ENCODE measurements at regions not wholly inside any gene's neighbourhood (a gene's known extent, or its start where the extent isn't known, plus 50 kb on each side); places are given as distances from the start of the nearest gene placed in this dataset.

DNA sequence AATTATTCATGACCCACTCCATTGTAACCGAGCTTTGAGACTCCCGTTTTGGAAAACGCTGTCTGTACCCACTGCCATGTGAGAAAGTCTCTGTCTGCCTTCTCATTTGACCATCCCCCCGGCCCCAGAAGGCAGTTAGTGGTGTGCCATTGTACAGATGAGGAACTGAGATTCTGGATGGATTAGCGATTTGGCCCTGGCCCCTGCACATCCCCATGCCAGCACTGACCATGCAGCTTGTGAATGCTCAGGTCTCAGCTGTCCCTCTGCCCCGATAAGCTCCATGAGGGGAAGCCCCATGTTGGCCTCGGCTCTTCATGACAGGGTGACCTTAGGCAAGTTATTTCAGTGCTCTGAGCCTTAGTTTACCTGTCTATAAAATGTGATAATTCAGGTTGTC is 153.0 kb upstream of the SMAD3 start:
- Histone ChIP-seq H3K27me3 (no peaks in the 10 kb centered on the region), H3K4me3 (no peak overlapping the region), H3K36me3 (no peaks in the 10 kb centered on the region), H3K9me3 (no peaks in the 10 kb centered on the region), H3K4me1 (peaks cover 0 to 30% (median 18%) of the 10 kb centered on the region in 4 donors), H3K27ac (no peak overlapping the region)
- no peak for DNase-seq
- TF ChIP-seq POLR2AphosphoS5 (IDR thresholded peaks at IDR 0.05) (no peak), EP300 (IDR thresholded peaks at IDR 0.05) (no peak), CTCF (IDR thresholded peaks at IDR 0.05) (no peak), POLR2A (IDR thresholded peaks at IDR 0.05) (no peak)
- intact Hi-C loops (cut with DNase I): no loop called here
- 80 to 86% methylated on average over 7 of the region's 7 CpGs for WGBS, 2 donors

GRCh38 chr15:66917904-66918448 is 147.4 kb upstream of the SMAD3 start:
- H3K4me1 ChIP-seq: peaks cover 0 to 14% (median 6%) of the 10 kb centered on the region in 4 donors
- H3K9me3 ChIP-seq: peaks cover 0 to 4% (median 0%) of the 10 kb centered on the region in 4 donors
- H3K4me3 ChIP-seq: no peak overlapping the region
- TF ChIP-seq POLR2A (IDR thresholded peaks at IDR 0.05) (no peak), CTCF (IDR thresholded peaks at IDR 0.05) (no peak), EP300 (IDR thresholded peaks at IDR 0.05) (no peak), POLR2AphosphoS5 (IDR thresholded peaks at IDR 0.05) (no peak)
- intact Hi-C loops (cut with DNase I): no loop called here
- WGBS, 2 donors: 94% methylated on average over 2 of the region's 2 CpGs
- H3K36me3 ChIP-seq: no peaks in the 10 kb centered on the region
- H3K27ac ChIP-seq: no peak overlapping the region
- H3K27me3 ChIP-seq: no peaks in the 10 kb centered on the region
- peak; percentile 6 for DNase-seq

GRCh38 chr15:66919421-66919820 is 146.0 kb upstream of the SMAD3 start:
- intact Hi-C loops (cut with DNase I): no loop called here
- DNase-seq: peak; percentile 51
- H3K4me1 ChIP-seq: peaks cover 0 to 14% (median 6%) of the 10 kb centered on the region in 4 donors
- peak overlapping the region in 1 of 4 donors; percentile 57 for H3K27ac ChIP-seq
- WGBS, 2 donors: 76% methylated on average over 8 of the region's 8 CpGs
- H3K36me3 ChIP-seq: no peaks in the 10 kb centered on the region
- TF ChIP-seq POLR2AphosphoS5 (IDR thresholded peaks at IDR 0.05) (no peak), POLR2A (IDR thresholded peaks at IDR 0.05) (no peak), CTCF (IDR thresholded peaks at IDR 0.05) (no peak), EP300 (IDR thresholded peaks at IDR 0.05) (no peak)
- no peaks in the 10 kb centered on the region for H3K27me3 ChIP-seq
- H3K4me3 ChIP-seq: no peak overlapping the region
- peaks cover 0 to 4% (median 0%) of the 10 kb centered on the region in 4 donors for H3K9me3 ChIP-seq

GRCh38 chr15:66921319-66921915 is 144.0 kb upstream of the SMAD3 start:
- Histone ChIP-seq H3K27ac (no peak overlapping the region), H3K27me3 (no peaks in the 10 kb centered on the region), H3K9me3 (peaks cover 0 to 4% (median 0%) of the 10 kb centered on the region in 4 donors), H3K36me3 (no peaks in the 10 kb centered on the region), H3K4me3 (no peak overlapping the region), H3K4me1 (peaks cover 0 to 14% (median 6%) of the 10 kb centered on the region in 4 donors)
- peak; percentile 63 for DNase-seq
- intact Hi-C loops (cut with DNase I): no loop called here
- TF ChIP-seq POLR2AphosphoS5 (IDR thresholded peaks at IDR 0.05) (peak in 1 of 4 donors; percentile 17), POLR2A (IDR thresholded peaks at IDR 0.05) (no peak), EP300 (IDR thresholded peaks at IDR 0.05) (no peak)
- 22 to 29% methylated on average over 6 of the region's 6 CpGs for WGBS, 2 donors

GRCh38 chr15:66922608-66923007 is 142.8 kb upstream of the SMAD3 start:
- H3K27ac ChIP-seq: no peak overlapping the region
- intact Hi-C loops (cut with DNase I): no loop called here
- peak; percentile 8 for DNase-seq
- H3K4me1 ChIP-seq: peaks cover 0 to 14% (median 6%) of the 10 kb centered on the region in 4 donors
- H3K36me3 ChIP-seq: no peaks in the 10 kb centered on the region
- peaks cover 0 to 4% (median 0%) of the 10 kb centered on the region in 4 donors for H3K9me3 ChIP-seq
- 56 to 64% methylated on average over 3 of the region's 3 CpGs for WGBS, 2 donors
- H3K27me3 ChIP-seq: no peaks in the 10 kb centered on the region
- TF ChIP-seq POLR2A (IDR thresholded peaks at IDR 0.05) (no peak), EP300 (IDR thresholded peaks at IDR 0.05) (no peak), CTCF (IDR thresholded peaks at IDR 0.05) (no peak), POLR2AphosphoS5 (IDR thresholded peaks at IDR 0.05) (no peak)
- no peak overlapping the region for H3K4me3 ChIP-seq
